Stimulated activated CD4-positive, alpha-beta T cell treated with anti-CD3 and anti-CD28 coated beads, TNF-alpha, amount 100 ng/mL, for 4 hours (primary cell): ENCODE measurements at regions not wholly inside any gene's neighbourhood (a gene's known extent, or its start where the extent isn't known, plus 50 kb on each side); places are given as distances from the start of the nearest gene placed in this dataset.
"Not testable (repeated sequence)": the region's sequence is repeated elsewhere in the genome, so short reads cannot be mapped to it uniquely, and the experiment has no call there.

Experiments
- DNase-seq, 3 experiments: peaks; one replicate each; pipeline ENCODE4 v3.0.0-alpha.2; 2020; ENCODE audit warnings: low read depth in 3 of 3

DNA sequence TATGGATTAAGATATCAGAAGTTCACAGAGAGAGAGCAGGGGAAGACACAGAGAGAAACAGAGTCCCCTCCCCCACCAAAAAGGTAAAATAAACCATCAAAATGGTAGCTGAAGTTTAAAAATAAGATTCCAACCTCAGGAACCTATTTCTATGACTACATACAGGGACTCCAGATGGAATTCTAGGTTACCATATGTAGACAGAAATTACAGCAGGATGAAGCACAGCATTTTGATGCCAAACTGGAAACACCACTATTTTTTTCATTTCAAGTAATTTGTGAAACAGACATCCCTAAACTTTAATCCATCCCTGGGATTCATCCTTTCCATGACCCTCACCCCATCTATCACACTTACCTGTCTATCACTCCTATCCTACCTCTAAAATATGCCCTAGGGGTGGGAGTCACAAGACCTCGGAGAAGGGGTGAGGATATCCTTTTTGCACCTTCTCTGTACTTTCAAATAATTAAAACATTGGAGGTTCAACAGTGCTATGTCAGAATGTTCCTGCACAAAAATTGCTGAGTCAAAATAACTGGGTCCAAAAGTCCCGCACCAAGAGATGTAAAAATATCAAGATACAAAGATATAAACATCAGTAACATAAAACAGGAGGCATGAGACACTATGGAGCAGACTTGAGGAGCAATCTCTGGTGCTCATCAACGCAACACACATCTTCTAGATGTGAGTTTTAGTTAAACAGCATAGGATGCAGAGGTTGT, 344.5 kb upstream of the RASGEF1B start:
- no peak for DNase-seq

DNA sequence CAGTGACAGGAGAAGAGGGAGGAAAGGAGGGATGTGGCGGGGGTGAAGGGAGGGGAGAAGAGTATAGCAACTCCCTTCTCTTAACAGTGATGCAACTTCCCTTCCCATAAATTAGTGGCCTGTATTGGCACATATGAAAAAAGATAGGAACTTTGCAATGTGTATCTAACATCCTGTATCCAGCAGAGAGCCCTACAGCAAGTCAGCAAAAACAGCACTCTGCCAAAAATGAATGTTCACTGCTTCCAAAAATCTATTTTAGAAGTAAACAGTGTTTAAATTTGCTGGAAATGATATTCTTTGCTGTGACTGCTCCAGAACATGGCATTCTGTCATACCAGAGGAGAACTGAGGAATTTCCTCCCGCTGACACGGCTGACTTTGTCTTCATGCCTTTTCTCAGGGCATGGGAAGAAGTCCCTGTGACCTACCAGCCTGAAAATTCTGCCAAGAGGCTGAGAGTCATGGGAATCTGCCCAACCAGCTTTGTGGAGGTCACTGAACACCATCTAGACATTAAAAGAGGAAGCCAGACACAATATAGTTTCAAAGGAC, 343.4 kb upstream of the RASGEF1B start:
- DNase-seq: no peak

DNA sequence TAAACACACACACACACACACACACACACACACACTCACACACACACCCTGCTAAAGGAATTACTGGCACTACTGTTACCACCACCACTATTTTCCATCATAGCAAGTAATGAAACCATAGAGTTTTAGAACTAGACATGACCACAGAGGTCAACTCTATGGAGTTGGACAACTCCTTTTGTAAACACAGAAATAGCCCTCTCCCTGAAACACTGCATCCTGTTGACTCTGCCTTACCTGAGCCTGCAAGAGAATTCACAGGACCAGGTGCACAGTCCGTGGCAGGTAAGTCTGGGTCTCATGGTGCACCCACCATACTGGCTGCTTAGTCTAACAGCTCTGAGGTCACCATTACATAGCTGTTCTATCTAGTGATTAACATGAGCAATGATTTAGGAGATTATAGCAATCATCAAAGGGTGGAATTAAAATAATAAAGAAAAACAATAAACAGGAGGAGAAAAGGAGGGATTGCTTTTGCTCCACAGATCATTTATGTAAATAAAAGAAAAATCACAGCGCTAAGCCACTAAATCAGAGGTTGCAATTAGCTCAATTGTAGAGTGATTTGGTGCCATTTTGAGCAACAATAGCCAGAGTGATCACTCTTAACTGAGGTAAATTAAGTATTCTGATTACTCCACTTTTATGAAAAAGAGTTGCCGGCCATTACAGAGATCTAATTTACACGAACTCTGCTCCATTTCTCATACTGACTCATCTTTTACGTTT, 340.0 kb upstream of the RASGEF1B start:
- no peak for DNase-seq

DNA sequence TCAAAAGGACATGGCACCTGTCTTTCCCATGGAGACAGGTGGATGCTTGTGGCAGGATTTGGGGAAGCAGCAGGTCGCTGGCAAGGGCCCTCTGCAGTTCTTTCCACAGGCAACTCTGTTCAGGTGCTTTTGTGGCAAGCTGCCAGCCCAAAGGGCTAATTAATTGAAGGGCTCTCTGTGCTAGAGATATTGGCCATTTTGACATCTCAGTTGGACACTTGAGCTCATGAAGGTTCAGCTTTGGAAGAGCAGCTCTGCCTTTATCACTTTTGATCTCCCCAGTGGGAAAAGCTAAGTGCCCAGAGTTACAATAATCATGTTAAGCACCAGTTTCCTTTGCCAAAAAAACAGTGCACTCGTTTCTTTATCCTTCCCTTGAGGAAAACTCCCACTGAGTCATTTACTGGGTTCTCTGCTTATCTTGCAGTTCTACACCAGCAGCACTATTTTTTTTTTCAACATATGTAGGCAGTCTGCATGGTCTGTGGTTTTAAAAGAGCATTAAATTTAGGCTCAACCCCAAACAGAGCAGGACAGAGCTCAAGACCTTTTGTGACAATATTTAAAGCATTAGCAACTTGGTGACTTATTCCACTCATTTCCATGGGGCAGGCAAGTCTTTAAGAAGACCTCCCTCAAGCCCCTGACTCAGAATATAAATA, 336.4 kb upstream of the RASGEF1B start:
- no peak for DNase-seq

DNA sequence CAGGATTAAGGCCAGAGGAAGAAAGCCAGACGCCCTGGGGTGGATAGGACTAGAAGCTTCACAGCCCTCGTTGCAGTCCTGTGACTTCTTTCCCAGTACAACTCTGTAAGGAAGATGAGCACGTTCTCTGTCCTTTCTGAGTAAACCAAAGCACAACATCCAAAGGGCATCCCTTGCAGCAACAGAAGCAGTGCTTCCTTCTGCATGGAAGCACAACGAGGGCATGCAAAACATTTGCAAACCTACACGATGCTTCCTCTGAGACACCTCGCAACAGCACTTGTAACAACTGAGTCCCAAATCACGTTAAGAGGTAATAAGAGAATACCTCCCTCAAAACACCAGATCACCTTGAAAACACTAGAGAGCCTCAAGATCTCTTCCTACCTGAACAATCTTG, 335.7 kb upstream of the RASGEF1B start:
- DNase-seq: no peak

DNA sequence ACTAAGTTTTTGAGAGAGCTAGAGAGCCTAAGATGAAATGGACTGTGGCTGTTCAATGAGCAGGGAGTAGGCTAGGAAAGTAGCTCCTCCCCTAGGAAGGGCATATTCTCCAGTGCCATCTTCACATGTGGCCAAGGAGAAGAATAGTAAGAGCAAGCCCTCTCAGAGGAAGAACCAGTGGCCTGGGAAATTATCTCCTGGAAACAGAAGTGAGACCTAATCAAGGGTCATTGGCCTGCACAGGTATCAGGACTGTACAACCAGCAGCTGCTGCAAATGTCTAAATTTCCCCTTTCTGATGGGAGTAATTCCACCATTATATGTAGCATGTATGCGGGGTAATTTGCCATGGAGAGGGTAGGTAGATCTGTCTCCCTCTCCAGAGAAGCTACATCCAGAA, 334.8 kb upstream of the RASGEF1B start:
- no peak for DNase-seq

DNA sequence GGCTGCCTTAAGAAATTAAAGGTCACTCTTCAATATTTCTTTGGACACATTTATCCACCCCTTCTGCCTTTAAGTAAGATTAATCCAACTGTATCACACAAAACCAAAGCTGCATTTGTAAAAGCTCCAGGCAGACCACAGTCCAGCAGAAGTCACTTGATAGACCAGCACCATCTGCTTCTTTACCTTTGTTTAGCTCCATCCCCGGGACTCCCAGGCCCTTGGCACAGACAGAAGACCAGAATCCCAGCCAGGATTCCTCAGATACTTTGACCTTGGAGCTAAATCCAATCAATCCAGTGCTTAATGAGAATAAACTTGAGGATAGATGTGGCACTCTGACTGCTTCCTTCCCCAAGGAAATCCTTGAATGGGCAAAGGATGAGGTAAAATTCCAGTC, 333.1 kb upstream of the RASGEF1B start:
- DNase-seq: no peak

DNA sequence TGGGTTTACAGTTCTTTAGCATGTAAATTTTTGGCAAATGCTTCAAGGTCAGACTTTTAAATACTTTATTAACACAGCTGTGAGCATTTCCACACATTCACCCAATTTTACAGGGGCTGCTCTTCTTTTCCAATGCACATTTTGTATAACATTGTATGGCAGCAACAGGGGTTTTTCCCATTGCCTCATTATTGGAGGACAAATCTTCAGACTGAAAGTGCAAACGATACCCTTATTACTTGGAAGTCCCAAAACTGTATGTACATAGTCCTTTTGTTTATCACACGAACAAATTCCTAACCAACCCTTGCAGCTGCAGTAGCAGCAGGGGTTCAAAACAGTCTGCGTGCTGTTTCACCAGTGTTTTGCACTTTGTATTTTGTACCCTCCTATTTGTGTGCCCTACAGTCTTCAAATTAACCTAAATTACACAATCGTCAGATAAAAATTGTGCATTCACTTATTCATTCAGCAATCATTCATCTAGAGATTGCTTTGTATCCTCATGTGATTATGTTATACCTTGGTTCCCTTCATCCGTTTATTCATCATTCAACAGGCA, 330.7 kb upstream of the RASGEF1B start:
- DNase-seq: no peak

DNA sequence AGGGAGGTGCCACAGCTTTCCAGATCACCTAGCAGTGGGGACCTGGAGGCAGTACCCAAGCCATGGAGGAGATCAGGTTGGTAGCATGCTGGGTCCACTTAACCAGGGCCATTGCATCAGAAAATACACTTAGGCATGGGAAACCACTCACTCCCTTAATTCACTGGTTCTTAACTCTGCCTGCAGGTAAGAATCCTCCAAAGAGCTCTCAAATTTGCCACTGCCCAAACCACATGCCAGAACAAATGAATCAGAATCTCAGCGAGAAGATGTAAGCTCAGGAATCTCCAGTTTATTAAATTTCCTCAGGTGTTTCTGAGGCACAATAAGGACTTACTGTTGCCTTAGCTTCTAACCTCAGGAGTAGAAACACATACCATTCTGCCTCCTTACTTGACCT, 327.7 kb upstream of the RASGEF1B start:
- no peak for DNase-seq

DNA sequence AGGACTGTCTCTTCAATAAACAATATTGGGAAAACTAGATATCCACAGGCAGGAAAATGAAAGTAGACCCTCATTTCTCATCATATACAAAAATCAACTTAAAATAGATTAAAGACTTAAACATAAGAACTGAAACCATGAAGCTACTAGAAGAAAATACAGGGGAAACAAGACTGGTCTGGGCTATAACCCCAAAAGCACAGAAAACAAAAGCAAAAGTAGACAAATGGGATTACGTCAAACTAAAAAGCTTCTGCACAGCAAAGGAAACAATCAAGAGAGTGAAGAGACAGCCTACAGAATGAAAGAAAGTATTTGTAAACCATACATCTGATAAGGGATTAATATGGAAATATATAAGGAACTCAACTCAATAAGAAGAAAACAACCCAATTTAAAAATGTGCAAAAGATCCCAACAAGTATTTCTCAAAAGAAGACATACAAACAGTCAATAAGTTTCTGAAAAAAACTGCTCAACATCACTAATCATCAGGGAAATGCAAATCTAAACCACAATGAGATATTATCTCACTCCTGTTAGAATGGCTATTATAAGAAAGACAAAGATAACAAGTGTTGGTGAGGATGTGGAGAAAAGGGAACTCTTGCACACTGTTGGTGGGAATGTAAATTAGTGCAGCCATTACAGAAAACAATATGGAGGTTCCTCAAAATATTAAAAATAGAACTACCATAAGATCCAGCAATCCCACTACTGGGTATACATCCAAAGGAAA, 325.3 kb upstream of the RASGEF1B start:
- DNase-seq: no peak

DNA sequence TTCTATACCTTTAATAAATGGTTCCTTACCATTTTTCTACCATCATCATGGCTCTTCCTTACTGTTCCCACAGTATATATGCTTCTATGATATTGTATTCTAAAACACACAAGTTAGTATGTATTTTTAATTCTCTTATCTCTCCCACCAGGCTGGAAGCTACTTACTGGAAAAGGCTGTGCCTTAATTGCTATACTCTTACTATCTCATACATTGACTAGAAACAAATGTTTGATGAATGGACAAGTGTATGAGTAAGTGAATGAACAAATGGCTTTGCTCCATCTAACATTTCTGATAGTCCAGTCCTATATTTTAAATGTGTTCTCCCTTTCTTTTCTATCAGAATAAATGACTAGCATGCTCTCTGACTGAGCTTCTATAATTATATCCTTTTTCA, 320.8 kb upstream of the RASGEF1B start:
- DNase-seq: no peak

DNA sequence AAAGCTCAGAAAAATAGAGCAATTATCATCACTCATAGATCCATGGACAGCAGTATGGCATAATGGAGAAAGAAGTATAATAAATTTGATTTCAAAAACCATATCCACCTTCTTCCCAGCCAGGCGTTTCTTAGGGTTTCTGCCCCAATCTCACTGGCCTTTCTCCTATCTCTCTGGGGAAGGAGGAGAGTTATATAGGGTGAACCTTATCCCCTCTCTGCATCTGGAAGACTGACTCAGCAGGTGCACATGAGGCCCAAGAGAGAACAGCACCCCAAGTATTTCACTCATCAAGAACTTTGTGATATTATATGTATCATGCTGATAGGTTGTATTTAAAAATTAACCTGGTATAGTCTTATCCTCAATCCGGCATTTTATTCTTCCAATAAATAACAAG, 318.8 kb upstream of the RASGEF1B start:
- DNase-seq: no peak

DNA sequence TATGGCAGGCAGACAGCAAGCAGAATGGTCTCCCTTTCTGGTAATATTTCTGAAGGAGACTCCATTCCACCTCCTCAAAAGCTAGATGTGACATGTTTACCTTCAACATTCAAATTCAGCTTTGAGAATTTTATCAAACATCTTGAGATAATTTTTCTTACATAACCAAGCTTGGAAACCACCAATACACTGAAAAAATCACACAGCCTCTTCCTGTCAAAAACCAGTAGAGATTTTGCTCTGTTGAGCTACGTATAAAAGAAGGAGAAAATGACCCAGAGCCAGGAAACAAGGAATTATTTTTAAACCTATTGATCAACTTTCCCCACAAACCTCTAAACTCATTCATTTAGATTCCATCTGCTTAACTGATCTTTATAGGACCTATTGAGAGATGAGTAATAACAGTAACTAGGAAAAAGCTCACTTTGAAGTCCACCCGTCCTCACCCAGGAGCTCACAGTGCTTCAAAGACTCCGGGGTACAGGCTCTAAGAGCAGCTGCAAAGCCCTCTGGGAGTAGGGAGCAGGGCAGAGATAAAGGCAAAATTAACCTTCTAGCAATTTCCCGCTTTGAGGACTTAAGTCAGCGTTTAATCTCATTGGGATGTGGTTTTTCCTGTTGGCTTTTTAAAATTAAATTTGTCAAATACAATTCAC, 318.2 kb upstream of the RASGEF1B start:
- DNase-seq: no peak

DNA sequence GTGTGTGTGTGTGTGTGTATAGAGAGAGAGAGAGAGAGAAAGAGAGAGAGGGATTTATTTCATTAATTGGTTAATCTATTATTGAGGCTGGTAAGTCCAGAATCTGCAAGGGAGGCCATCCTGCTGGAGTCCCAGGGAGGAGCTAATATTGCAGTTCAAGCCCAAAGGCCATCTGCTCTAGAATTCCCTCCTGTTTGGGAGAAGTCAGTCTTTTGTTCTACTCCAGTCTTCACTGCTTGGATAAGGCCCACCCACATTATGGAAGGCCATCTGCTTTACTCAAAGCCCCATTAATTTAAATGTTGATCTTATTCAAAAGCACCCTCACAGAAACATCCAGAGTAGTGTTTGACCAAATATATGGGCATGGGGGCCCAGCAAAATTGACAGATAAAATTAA, 317.5 kb upstream of the RASGEF1B start:
- DNase-seq: no peak

DNA sequence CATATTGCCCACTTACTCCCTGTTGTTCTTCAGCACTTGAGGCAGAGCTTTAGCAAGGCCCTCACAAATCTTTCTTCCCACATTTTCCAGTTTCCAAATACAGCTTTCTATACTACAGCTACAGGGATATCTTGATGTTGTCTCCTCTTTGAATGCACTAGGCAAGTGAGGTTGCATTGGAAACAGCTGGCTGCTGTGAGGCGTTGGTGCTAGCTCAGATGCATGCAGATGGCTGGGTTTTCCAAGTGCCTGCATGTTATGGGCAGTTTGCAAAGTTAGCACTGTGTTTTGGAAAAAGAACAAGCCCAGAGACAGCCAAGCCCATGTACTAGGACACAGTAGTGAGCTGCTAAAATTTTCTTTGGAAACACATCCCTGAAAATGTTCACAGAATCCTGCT, 315.1 kb upstream of the RASGEF1B start:
- DNase-seq: no peak

DNA sequence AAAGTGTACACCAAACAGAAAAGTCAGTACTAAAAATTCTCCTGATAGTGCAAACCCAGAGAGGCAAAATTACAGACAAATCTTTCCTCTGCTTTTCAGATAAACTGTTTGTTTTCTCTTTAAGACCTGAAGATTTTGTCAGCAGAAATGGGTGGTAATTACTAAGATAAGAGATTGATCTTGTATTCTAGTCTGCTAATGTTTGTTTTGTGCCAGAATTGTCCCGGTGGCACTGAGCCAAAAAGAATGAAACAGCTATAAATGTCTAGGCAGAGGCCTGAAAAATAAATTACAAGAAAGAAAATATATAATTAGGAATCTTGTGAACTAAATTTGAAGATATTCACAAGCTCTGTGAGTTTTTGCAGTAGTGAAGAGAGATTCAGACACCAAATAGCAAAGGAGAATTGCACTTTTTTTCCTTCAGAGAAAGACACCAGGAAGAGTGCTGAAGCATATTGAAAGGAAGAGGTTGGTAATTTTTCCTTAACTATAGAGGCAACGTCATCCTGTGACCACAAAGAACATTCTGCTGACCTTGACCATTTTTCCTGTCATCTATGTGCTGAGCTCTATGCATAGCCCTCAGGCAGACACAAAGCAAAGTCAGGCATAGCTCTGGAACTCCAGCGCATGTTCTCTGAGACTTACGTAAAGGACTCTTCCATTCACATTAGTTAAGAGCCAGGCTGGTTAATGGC, 314.5 kb upstream of the RASGEF1B start:
- no peak for DNase-seq

DNA sequence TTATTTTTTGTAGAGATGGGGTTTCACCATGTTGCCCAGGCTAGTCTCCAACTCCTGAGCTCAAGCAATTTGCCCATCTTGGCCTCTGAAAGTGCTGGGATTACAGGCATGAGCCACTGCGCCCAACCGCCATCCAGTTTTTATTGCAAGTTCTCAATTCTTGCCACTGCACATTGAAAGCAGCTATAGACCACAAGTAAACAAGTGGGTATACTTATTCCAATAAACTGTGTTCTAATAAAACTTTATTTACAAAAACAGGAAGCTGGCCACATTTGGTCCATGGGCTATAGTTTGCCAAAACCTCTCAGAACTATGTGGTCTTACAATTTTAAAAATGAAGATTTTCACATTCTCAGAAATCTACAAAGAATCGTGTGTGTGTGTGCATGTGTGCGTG, 313.6 kb upstream of the RASGEF1B start:
- no peak for DNase-seq

DNA sequence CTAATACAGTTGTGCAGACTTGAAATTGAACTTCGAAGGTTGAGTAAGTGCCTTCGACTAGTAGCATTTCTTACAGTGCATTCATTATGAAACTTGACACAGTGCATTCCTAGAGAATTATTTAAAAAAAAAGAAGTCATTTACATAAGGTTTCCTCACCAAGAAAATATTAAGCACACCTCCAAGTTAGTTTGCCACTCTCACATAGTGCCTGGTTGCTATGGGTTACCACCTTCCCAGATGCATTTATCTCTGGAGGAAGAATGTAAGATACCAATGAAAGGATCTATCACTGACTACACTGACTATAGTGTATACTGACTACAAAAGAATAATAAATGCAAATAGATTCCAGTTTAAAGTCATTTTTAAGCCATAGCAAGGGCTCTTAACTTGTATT, 311.9 kb upstream of the RASGEF1B start:
- no peak for DNase-seq

DNA sequence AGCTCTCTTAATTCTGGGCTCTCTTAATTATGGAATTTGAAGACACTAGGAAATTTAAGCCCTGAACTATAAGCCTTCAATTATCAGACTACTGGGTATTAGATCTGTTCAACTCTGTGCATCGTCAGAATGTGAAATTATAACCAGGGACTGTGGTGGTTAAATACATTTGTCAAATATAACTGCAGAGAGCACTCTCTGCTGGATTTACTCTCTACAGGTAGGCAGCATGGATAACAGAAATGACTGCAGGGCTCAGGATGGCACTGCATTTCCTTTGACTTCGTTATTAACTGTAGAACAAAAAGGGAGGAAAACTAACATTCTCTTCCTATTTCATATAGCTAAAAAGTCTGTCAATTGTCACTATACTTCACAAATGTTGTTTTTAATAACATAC, 310.1 kb upstream of the RASGEF1B start:
- DNase-seq: no peak

DNA sequence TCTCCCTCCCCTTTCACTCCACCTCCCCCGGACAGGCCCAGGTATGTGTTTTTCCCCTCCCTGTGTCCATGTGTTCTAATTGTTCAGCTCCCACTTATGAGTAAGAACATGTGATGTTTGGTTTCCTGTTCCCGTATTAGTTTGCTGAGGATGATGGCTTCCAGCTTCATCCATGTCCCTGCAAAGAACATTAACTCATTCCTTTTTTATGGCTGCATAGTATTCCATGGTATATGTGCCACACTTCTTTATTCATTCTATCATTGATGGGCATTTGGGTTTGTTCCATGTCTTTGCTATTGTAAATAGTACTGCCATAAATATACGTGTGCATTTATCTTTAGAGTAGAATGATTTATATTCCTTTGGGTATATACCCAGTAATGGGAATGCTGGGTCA, 306.0 kb upstream of the RASGEF1B start:
- DNase-seq: not testable (repeated sequence)

DNA sequence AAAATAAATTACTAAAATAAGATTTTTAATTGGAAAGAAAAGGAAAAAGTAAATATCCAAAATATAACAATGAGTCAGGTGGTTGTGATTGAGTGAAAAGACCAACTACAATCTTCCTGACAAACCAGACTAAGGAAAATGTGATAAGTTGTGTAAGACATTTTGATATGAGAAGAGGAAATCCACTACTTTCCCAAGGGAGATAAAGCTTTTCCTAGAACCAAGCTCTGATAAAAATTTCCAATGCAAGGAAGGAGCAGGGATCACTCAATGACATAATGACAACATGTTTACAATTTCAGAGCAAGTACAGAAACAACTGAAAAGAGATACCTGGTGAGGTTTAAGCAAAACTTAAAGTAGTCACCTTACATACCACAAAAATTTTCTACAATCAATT, 305.1 kb upstream of the RASGEF1B start:
- no peak for DNase-seq
